K562 (cell line): ENCODE measurements at regions not wholly inside any gene's neighbourhood (a gene's known extent, or its start where the extent isn't known, plus 50 kb on each side); places are given as distances from the start of the nearest gene placed in this dataset.

ENCODE experiments used
- ATAC-seq: fragments of 200-7000 bp; cut with Tn5 transposase; 3 replicates; pipeline ENCODE4 v1.9.1; 2020; ENCODE audit warnings: moderate library complexity
- BruUV-seq: library from RNA; stranded (reverse); fragments of 400-500 nt; replicated peaks from 2 replicates; lab custom pipeline; 2021; lab: Mats Ljungman, UMichigan
- CTCF ChIA-PET: fragments of 300-600 bp; formaldehyde crosslinking; extraction: SDS; loops from one replicate; lab custom pipeline; 2021; ENCODE audit warnings: low intra/inter-chr PET ratio; lab: Yijun Ruan, JAX
- POLR2A ChIA-PET: fragments of 300-600, 350-650 bp; sonication (Branson Sonifier 250); formaldehyde crosslinking; extraction: SDS; loops from one replicate; lab custom pipeline; 2021; ENCODE audit warnings: antibody characterized with exemption, inconsistent platforms; lab: Yijun Ruan, JAX
- DNase-seq, 4 experiments: peaks; one replicate each; pipeline versions ENCODE4 v3.0.0 to v3.0.0-alpha.2; 2011 to 2018; ENCODE audit warnings: low spot score in 3 of 4, mixed read lengths in 3 of 4; ENCODE audit errors: extremely low read depth in 1 of 4
- FAIRE-seq: peaks from 2 replicates; lab custom pipeline; 2011; peaks lifted over from hg19 to GRCh38; lab: Jason Lieb, UNC
- H2AFZ ChIP-seq: 2 replicates; pipeline ENCODE4 v1.6.0; 2011; ENCODE audit warnings: low read depth, low read length, control low read depth, inconsistent platforms
- H3K27ac ChIP-seq: fragments of 200-600 bp; 3 replicates; pipeline ENCODE4 v1.8.0; 2011; ENCODE audit warnings: low read depth, mild to moderate bottlenecking, control low read depth, inconsistent platforms, low read length, moderate library complexity, mixed read lengths; ENCODE audit errors: extremely low read depth
- H3K27me3 ChIP-seq, 2 experiments: fragments of 300-600 bp in 1 of 2; 2 replicates in 1 of 2; 3 replicates in 1 of 2; pipeline versions ENCODE4 v1.6.0 to v1.8.0; 2011; ENCODE audit warnings: inconsistent platforms in 2 of 2, low read length in 2 of 2, mild to moderate bottlenecking in 1 of 2, mixed read lengths in 1 of 2, moderate library complexity in 1 of 2; ENCODE audit not compliant: control insufficient read depth in 2 of 2, insufficient read depth in 2 of 2
- H3K36me3 ChIP-seq: fragments of 300-600 bp; 3 replicates; pipeline ENCODE4 v1.8.0; 2011; ENCODE audit warnings: mild to moderate bottlenecking, low read length, inconsistent platforms; ENCODE audit not compliant: control insufficient read depth, insufficient read depth
- H3K4me1 ChIP-seq, 2 experiments: fragments of 200-600 bp in 1 of 2; replicated peaks in 1 of 2; 2 replicates in 1 of 2; 3 replicates in 1 of 2; pipeline versions ENCODE4 v1.5.1 to v1.8.0; 2011; ENCODE audit warnings: inconsistent platforms in 2 of 2, low read length in 2 of 2, mild to moderate bottlenecking in 1 of 2, mixed read lengths in 1 of 2, moderate library complexity in 1 of 2; ENCODE audit not compliant: control insufficient read depth in 2 of 2, insufficient read depth in 2 of 2
- H3K4me2 ChIP-seq: 2 replicates; pipeline ENCODE4 v1.6.1; 2011; ENCODE audit warnings: low read length, control low read depth, inconsistent platforms, mixed read lengths; ENCODE audit not compliant: insufficient read depth
- H3K4me3 ChIP-seq: fragments of 200-600 bp; sonication (generic), shearing (Covaris generic); 2 replicates; pipeline ENCODE4 v1.5.1; 2016; ENCODE audit warnings: control low read depth, inconsistent platforms
- H3K79me2 ChIP-seq: fragments of 200-600 bp; 3 replicates; pipeline ENCODE4 v1.8.0; 2011; ENCODE audit warnings: low read length, inconsistent platforms; ENCODE audit not compliant: control insufficient read depth, insufficient read depth
- H3K9ac ChIP-seq, 2 experiments: 2 replicates each; pipeline versions ENCODE4 v1.6.0 to v1.6.1; 2011; ENCODE audit warnings: low read depth in 2 of 2, low read length in 2 of 2, control low read depth in 1 of 2, inconsistent platforms in 1 of 2, mild to moderate bottlenecking in 1 of 2, mixed read lengths in 1 of 2; ENCODE audit not compliant: insufficient read depth in 1 of 2
- H3K9me1 ChIP-seq: one replicate; pipeline ENCODE4 v1.6.0; 2011; ENCODE audit warnings: inconsistent platforms, mild to moderate bottlenecking, low read length, moderate library complexity; ENCODE audit not compliant: control insufficient read depth, insufficient read depth
- H3K9me3 ChIP-seq: replicated peaks from 2 replicates; pipeline ENCODE4 v1.5.1; 2011; ENCODE audit warnings: low read depth, low read length, inconsistent platforms; ENCODE audit not compliant: control insufficient read depth, insufficient read depth
- H4K20me1 ChIP-seq: replicated peaks from 2 replicates; pipeline ENCODE4 v1.6.1; 2011; ENCODE audit warnings: low read length, inconsistent platforms, mixed read lengths; ENCODE audit not compliant: control insufficient read depth, insufficient read depth
- BCL6 ChIP-seq: fragments of 250-450 bp; sonication (Bioruptor Pico); IDR thresholded peaks from 2 replicates; pipeline ENCODE4 v1.4.0; 2020
- CC2D1A ChIP-seq: fragments of 450-650 bp; IDR thresholded peaks from 2 replicates; pipeline ENCODE4 v1.6.1; 2017; ENCODE audit warnings: mild to moderate bottlenecking
- EGR1 ChIP-seq: fragments of 450-650 bp; conservative IDR thresholded peaks from 2 replicates; pipeline ENCODE4 v1.6.1; 2017; ENCODE audit warnings: mild to moderate bottlenecking
- HCFC1 ChIP-seq: IDR thresholded peaks from 2 replicates; pipeline ENCODE4 v1.6.1; 2012; ENCODE audit warnings: low read depth, low read length, improper control_type of control experiment
- HDAC1 ChIP-seq, 2 experiments: fragments of 450-650 bp; IDR thresholded peaks; 2 replicates each; pipeline ENCODE4 v1.6.1; 2016 to 2017; ENCODE audit warnings: inconsistent platforms in 1 of 2, mild to moderate bottlenecking in 1 of 2, moderate library complexity in 1 of 2
- HNRNPH1 ChIP-seq: fragments of 200-400 bp; formaldehyde crosslinking; optimal IDR thresholded peaks from 2 replicates; pipeline ENCODE3; 2017; ENCODE audit warnings: low read depth, mild to moderate bottlenecking, low read length, moderate library complexity
- HOXB6 ChIP-seq: fragments of 250-450 bp; sonication (Bioruptor Pico); IDR thresholded peaks from 2 replicates; pipeline ENCODE4 v1.5.1; 2022; ENCODE audit warnings: mild to moderate bottlenecking, borderline replicate concordance
- JUNB ChIP-seq: fragments of 450-650 bp; formaldehyde crosslinking; conservative IDR thresholded peaks from 2 replicates; pipeline ENCODE4 v1.4.0; 2020; ENCODE audit warnings: mild to moderate bottlenecking
- NFE2 ChIP-seq: IDR thresholded peaks from 2 replicates; pipeline ENCODE4 v1.6.1; 2014; ENCODE audit warnings: antibody characterized with exemption, low read depth
- PTBP1 ChIP-seq: fragments of 200-400 bp; formaldehyde crosslinking; IDR thresholded peaks from 2 replicates; pipeline ENCODE4 v1.6.1; 2017; ENCODE audit warnings: low read depth, low read length
- RBM17 ChIP-seq: fragments of 200-400 bp; formaldehyde crosslinking; IDR thresholded peaks from 2 replicates; pipeline ENCODE4 v1.6.1; 2017; ENCODE audit warnings: low read depth, mild to moderate bottlenecking, low read length, borderline replicate concordance
- SMAD1 ChIP-seq: fragments of 150-350 bp; IDR thresholded peaks from 2 replicates; pipeline ENCODE4 v1.6.1; 2014; ENCODE audit warnings: low read length, low read depth; ENCODE audit not compliant: partially characterized antibody
- TCF7 ChIP-seq: sonication (generic); IDR thresholded peaks from 2 replicates; pipeline ENCODE4 v1.6.1; 2016; ENCODE audit warnings: antibody characterized with exemption, borderline replicate concordance
- ZNF280B ChIP-seq: fragments of 250-450 bp; sonication (Bioruptor Pico); IDR thresholded peaks from 2 replicates; pipeline ENCODE4 v1.5.1; 2021; ENCODE audit warnings: mild to moderate bottlenecking
- ZSCAN32 ChIP-seq: fragments of 450-650 bp; formaldehyde crosslinking; IDR thresholded peaks from 2 replicates; pipeline ENCODE4 v1.4.0; 2020; ENCODE audit warnings: mild to moderate bottlenecking, moderate library complexity
- WGBS: fragments of 100-300 bp; shearing (Covaris generic); methylation state at CpG from one replicate; pipeline ENCODE4 v1.1.6; 2016; ENCODE audit warnings: low coverage, mixed read lengths; ENCODE audit not compliant: insufficient coverage; ENCODE audit errors: missing lambda C conversion rate; 5-methylcytosine and 5-hydroxymethylcytosine counted together
- in situ Hi-C: fragments of 300-500 bp; cut with MboI; formaldehyde crosslinking; loops from 4 replicates; pipeline ENCODE4 v1.15.0; 2018; ENCODE audit warnings: inconsistent platforms, mixed read lengths
- intact Hi-C: fragments of 100-400 bp; cut with micrococcal nuclease; formaldehyde crosslinking; loops from 2 replicates; pipeline ENCODE4 v1.14.2; 2022
- TF ChIP-seq, protein P1 (sequence below): fragments of 250-450 bp; sonication (Bioruptor Pico); IDR thresholded peaks from 2 replicates; pipeline ENCODE4 v1.6.1; 2021; ENCODE audit warnings: mild to moderate bottlenecking
- TF ChIP-seq, protein P2 (sequence below): fragments of 250-450 bp; sonication (Bioruptor Pico); IDR thresholded peaks from 2 replicates; pipeline ENCODE4 v1.4.0; 2020

- H4K20me1 ChIP-seq: no peaks in the 10 kb centered on the region
- 0% methylated on average over 2 of the region's 2 CpGs for WGBS
- in situ Hi-C loops (no loop called here), intact Hi-C loops (no loop called here)
- ATAC-seq (no peak), FAIRE-seq (no peak), DNase-seq (no peak)
- CTCF ChIA-PET: no interaction called here
- no peak overlapping the region for H3K27ac ChIP-seq
- no peak overlapping the region for H3K9ac ChIP-seq
- H3K4me2 ChIP-seq: no peak overlapping the region
- no peaks in the 10 kb centered on the region for H3K9me3 ChIP-seq
- H2AFZ ChIP-seq: no peak overlapping the region
- no peaks in the 10 kb centered on the region for H3K9me1 ChIP-seq
- H3K4me1 ChIP-seq: no peaks in the 10 kb centered on the region
- no TSS peak for BruUV-seq
- H3K4me3 ChIP-seq: no peak overlapping the region
- POLR2A ChIA-PET: no interaction called here
- H3K27me3 ChIP-seq: no peaks in the 10 kb centered on the region
- no peaks in the 10 kb centered on the region for H3K36me3 ChIP-seq
- H3K79me2 ChIP-seq: no peaks in the 10 kb centered on the region
- TF ChIP-seq PTBP1 (no peak), HDAC1 (IDR thresholded peaks at IDR 0.05) (no peak), HCFC1 (no peak), HNRNPH1 (no peak), RBM17 (no peak), ZSCAN32 (CRISPR knock-in tag) (no peak), JUNB (CRISPR knock-in tag) (no peak), SMAD1 (no peak), BCL6 (CRISPR knock-in tag) (no peak), ZNF280B (CRISPR knock-in tag) (no peak), HOXB6 (CRISPR knock-in tag) (no peak), CC2D1A (no peak), EGR1 (no peak), NFE2 (no peak), TCF7 (no peak)
- TF ChIP-seq, protein P1, sequence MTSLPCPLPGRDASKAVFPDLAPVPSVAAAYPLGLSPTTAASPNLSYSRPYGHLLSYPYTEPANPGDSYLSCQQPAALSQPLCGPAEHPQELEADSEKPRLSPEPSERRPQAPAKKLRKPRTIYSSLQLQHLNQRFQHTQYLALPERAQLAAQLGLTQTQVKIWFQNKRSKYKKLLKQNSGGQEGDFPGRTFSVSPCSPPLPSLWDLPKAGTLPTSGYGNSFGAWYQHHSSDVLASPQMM: no peak
- TF ChIP-seq, protein P2, sequence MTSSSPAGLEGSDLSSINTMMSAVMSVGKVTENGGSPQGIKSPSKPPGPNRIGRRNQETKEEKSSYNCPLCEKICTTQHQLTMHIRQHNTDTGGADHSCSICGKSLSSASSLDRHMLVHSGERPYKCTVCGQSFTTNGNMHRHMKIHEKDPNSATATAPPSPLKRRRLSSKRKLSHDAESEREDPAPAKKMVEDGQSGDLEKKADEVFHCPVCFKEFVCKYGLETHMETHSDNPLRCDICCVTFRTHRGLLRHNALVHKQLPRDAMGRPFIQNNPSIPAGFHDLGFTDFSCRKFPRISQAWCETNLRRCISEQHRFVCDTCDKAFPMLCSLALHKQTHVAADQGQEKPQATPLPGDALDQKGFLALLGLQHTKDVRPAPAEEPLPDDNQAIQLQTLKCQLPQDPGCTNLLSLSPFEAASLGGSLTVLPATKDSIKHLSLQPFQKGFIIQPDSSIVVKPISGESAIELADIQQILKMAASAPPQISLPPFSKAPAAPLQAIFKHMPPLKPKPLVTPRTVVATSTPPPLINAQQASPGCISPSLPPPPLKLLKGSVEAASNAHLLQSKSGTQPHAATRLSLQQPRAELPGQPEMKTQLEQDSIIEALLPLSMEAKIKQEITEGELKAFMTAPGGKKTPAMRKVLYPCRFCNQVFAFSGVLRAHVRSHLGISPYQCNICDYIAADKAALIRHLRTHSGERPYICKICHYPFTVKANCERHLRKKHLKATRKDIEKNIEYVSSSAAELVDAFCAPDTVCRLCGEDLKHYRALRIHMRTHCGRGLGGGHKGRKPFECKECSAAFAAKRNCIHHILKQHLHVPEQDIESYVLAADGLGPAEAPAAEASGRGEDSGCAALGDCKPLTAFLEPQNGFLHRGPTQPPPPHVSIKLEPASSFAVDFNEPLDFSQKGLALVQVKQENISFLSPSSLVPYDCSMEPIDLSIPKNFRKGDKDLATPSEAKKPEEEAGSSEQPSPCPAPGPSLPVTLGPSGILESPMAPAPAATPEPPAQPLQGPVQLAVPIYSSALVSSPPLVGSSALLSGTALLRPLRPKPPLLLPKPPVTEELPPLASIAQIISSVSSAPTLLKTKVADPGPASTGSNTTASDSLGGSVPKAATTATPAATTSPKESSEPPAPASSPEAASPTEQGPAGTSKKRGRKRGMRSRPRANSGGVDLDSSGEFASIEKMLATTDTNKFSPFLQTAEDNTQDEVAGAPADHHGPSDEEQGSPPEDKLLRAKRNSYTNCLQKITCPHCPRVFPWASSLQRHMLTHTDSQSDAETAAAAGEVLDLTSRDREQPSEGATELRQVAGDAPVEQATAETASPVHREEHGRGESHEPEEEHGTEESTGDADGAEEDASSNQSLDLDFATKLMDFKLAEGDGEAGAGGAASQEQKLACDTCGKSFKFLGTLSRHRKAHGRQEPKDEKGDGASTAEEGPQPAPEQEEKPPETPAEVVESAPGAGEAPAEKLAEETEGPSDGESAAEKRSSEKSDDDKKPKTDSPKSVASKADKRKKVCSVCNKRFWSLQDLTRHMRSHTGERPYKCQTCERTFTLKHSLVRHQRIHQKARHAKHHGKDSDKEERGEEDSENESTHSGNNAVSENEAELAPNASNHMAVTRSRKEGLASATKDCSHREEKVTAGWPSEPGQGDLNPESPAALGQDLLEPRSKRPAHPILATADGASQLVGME (CRISPR knock-in tag): no peak
Measured at GRCh38 chr1:80359666-80360065, 1353.1 kb upstream of the ADGRL4 start.
